ENCODE measurements at regions not wholly inside any gene's neighbourhood (a gene's known extent, or its start where the extent isn't known, plus 50 kb on each side); places are given as distances from the start of the nearest gene placed in this dataset.

DNA sequence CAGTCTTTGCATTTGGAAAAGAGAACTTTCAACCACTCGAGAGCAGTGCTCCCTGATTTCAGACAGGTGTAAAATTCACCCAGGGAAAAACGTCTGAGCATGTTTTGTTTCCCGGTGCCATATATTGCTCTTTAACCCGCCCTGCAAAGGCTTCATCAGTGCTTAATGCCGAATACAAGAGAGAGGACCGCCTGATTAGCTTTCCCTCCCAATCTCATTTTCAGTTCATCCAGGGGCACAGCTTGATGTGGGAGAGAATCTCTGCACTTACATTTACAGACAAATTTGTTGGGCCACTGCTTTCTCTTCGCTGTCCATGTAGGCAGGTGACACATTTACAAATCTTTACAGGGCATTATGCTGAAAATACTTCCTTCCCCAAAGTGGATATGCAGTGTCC, 499.1 kb downstream of the LIG4 start:
- TF ChIP-seq, protein P1, sequence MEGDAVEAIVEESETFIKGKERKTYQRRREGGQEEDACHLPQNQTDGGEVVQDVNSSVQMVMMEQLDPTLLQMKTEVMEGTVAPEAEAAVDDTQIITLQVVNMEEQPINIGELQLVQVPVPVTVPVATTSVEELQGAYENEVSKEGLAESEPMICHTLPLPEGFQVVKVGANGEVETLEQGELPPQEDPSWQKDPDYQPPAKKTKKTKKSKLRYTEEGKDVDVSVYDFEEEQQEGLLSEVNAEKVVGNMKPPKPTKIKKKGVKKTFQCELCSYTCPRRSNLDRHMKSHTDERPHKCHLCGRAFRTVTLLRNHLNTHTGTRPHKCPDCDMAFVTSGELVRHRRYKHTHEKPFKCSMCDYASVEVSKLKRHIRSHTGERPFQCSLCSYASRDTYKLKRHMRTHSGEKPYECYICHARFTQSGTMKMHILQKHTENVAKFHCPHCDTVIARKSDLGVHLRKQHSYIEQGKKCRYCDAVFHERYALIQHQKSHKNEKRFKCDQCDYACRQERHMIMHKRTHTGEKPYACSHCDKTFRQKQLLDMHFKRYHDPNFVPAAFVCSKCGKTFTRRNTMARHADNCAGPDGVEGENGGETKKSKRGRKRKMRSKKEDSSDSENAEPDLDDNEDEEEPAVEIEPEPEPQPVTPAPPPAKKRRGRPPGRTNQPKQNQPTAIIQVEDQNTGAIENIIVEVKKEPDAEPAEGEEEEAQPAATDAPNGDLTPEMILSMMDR (IDR thresholded peaks at IDR 0.05; ENCODE audit: insufficient read depth, low read length, poor library complexity, severe bottlenecking) = no peak
- TF ChIP-seq EZH2phosphoT487 (conservative IDR thresholded peaks at IDR 0.05; ENCODE audit: low read length) = no peak

Data from SU-DHL-6 (cell line).